IMR-90 (cell line): ENCODE measurements at regions not wholly inside any gene's neighbourhood (a gene's known extent, or its start where the extent isn't known, plus 50 kb on each side); places are given as distances from the start of the nearest gene placed in this dataset.

Source experiments
- ATAC-seq: fragments of 200-7000 bp; cut with Tn5 transposase; 2 replicates; pipeline ENCODE4 v1.9.1; 2020; ENCODE audit warnings: low read depth, mild to moderate bottlenecking, moderate library complexity
- BruUV-seq: library from RNA; stranded (reverse); fragments of 400-500 nt; replicated peaks from 2 replicates; lab custom pipeline; 2021; lab: Mats Ljungman, UMichigan
- CTCF ChIA-PET: fragments of 300-600 bp; formaldehyde crosslinking; extraction: SDS; loops from one replicate; lab custom pipeline; 2021; ENCODE audit warnings: antibody characterized with exemption; lab: Yijun Ruan, JAX
- POLR2A ChIA-PET: fragments of 300-600 bp; sonication (Branson Sonifier 250); formaldehyde crosslinking; loops from one replicate; lab custom pipeline; 2022; ENCODE audit warnings: antibody characterized with exemption; ENCODE audit not compliant: unreplicated experiment; lab: Charles Lee
- DNase-seq: peaks from one replicate; pipeline ENCODE4 v3.0.0; 2013
- H2AFZ ChIP-seq: replicated peaks from 2 replicates; pipeline ENCODE3; 2013; ENCODE audit warnings: low read length, mild to moderate bottlenecking; ENCODE audit not compliant: poor library complexity
- H2AK5ac ChIP-seq: 2 replicates; pipeline ENCODE4 v1.6.1; 2013; ENCODE audit warnings: low read depth, low read length, inconsistent platforms
- H2AK9ac ChIP-seq: replicated peaks from 2 replicates; pipeline ENCODE3; 2013; ENCODE audit warnings: mild to moderate bottlenecking, low read depth, low read length, moderate library complexity; ENCODE audit not compliant: poor library complexity
- H2BK120ac ChIP-seq: 2 replicates; pipeline ENCODE4 v1.6.1; 2013; ENCODE audit warnings: low read depth, low read length, inconsistent platforms
- H2BK15ac ChIP-seq: 3 replicates; pipeline ENCODE4 v1.6.1; 2013; ENCODE audit warnings: low read depth, low read length, inconsistent platforms
- H2BK20ac ChIP-seq: 2 replicates; pipeline ENCODE4 v1.6.1; 2013; ENCODE audit warnings: low read depth, mild to moderate bottlenecking, inconsistent platforms, low read length, moderate library complexity
- H2BK5ac ChIP-seq: 2 replicates; pipeline ENCODE4 v1.6.1; 2013; ENCODE audit warnings: mild to moderate bottlenecking, low read depth, low read length, inconsistent platforms; ENCODE audit not compliant: poor library complexity, severe bottlenecking
- H3K14ac ChIP-seq: replicated peaks from 2 replicates; pipeline ENCODE4 v1.6.1; 2013; ENCODE audit warnings: low read depth, low read length, inconsistent platforms
- H3K18ac ChIP-seq: 2 replicates; pipeline ENCODE4 v1.6.1; 2013; ENCODE audit warnings: low read depth, low read length, control low read depth
- H3K23ac ChIP-seq: 2 replicates; pipeline ENCODE4 v1.6.1; 2013; ENCODE audit warnings: low read depth, low read length, inconsistent platforms
- H3K27ac ChIP-seq: 2 replicates; pipeline ENCODE4 v1.5.1; 2013; ENCODE audit warnings: mild to moderate bottlenecking, control low read depth, low read length; ENCODE audit not compliant: insufficient read depth
- H3K27me3 ChIP-seq: 2 replicates; pipeline ENCODE4 v1.6.1; 2013; ENCODE audit warnings: low read length; ENCODE audit not compliant: control insufficient read depth, insufficient read depth
- H3K36me3 ChIP-seq: 2 replicates; pipeline ENCODE4 v1.6.1; 2013; ENCODE audit warnings: low read length, mixed read lengths; ENCODE audit not compliant: control insufficient read depth, insufficient read depth
- H3K4ac ChIP-seq: 2 replicates; pipeline ENCODE4 v1.6.1; 2013; ENCODE audit warnings: low read depth, low read length, inconsistent platforms
- H3K4me1 ChIP-seq: 2 replicates; pipeline ENCODE4 v1.6.1; 2013; ENCODE audit warnings: low read length, mixed read lengths; ENCODE audit not compliant: control insufficient read depth, insufficient read depth
- H3K4me2 ChIP-seq: 2 replicates; pipeline ENCODE4 v1.6.1; 2013; ENCODE audit warnings: low read depth, mild to moderate bottlenecking, control low read depth, low read length, moderate library complexity
- H3K4me3 ChIP-seq: 2 replicates; pipeline ENCODE4 v1.5.1; 2013; ENCODE audit warnings: low read depth, mild to moderate bottlenecking, control low read depth, low read length, moderate library complexity; ENCODE audit not compliant: insufficient read depth
- H3K56ac ChIP-seq: 2 replicates; pipeline ENCODE4 v1.6.1; 2013; ENCODE audit warnings: low read length, inconsistent platforms; ENCODE audit not compliant: insufficient read depth; ENCODE audit errors: extremely low read depth
- H3K79me1 ChIP-seq, 2 experiments: 2 replicates each; pipeline ENCODE4 v1.6.1; 2013; ENCODE audit warnings: low read length in 2 of 2, inconsistent platforms in 1 of 2, low read depth in 1 of 2
- H3K9ac ChIP-seq: 2 replicates; pipeline ENCODE4 v1.6.1; 2013; ENCODE audit warnings: low read depth, low read length, control low read depth
- H3K9me1 ChIP-seq: 2 replicates; pipeline ENCODE4 v1.6.1; 2013; ENCODE audit warnings: low read length, inconsistent platforms; ENCODE audit not compliant: insufficient read depth
- H3K9me3 ChIP-seq: 2 replicates; pipeline ENCODE4 v1.6.1; 2013; ENCODE audit warnings: low read length; ENCODE audit not compliant: control insufficient read depth, insufficient read depth
- H4K20me1 ChIP-seq: 2 replicates; pipeline ENCODE4 v1.6.1; 2013; ENCODE audit warnings: low read length, inconsistent platforms; ENCODE audit not compliant: insufficient read depth
- H4K5ac ChIP-seq: 2 replicates; pipeline ENCODE4 v1.6.1; 2013; ENCODE audit warnings: mild to moderate bottlenecking, low read depth, low read length, control low read depth
- H4K8ac ChIP-seq, 2 experiments: 2 replicates each; pipeline ENCODE4 v1.6.1; 2013; ENCODE audit warnings: low read depth in 2 of 2, low read length in 2 of 2, control low read depth in 1 of 2, inconsistent platforms in 1 of 2
- H4K91ac ChIP-seq: 2 replicates; pipeline ENCODE4 v1.6.1; 2013; ENCODE audit warnings: low read depth, low read length, inconsistent platforms; ENCODE audit not compliant: insufficient read depth
- CEBPB ChIP-seq: IDR thresholded peaks from 2 replicates; pipeline ENCODE4 v1.6.1; 2012; ENCODE audit warnings: low read depth, low read length, improper control_type of control experiment
- CTCF ChIP-seq: conservative IDR thresholded peaks from 2 replicates; pipeline ENCODE4 v1.5.1; 2012; ENCODE audit warnings: mild to moderate bottlenecking, low read depth, low read length, improper control_type of control experiment
- ELK1 ChIP-seq: fragments of 150-350 bp; IDR thresholded peaks from 2 replicates; pipeline ENCODE4 v1.6.1; 2016; ENCODE audit warnings: low read depth, mild to moderate bottlenecking, low read length, moderate library complexity, borderline replicate concordance
- MAFK ChIP-seq: IDR thresholded peaks from 2 replicates; pipeline ENCODE4 v1.6.1; 2012; ENCODE audit warnings: low read depth, low read length, improper control_type of control experiment
- MXI1 ChIP-seq: IDR thresholded peaks from 2 replicates; pipeline ENCODE4 v1.6.1; 2012; ENCODE audit warnings: low read depth, mild to moderate bottlenecking, low read length, moderate library complexity, borderline replicate concordance
- NFE2L2 ChIP-seq: fragments of 150-350 bp; IDR thresholded peaks from 2 replicates; pipeline ENCODE4 v1.6.1; 2016; ENCODE audit warnings: low read depth, mild to moderate bottlenecking, low read length
- WGBS, 2 experiments: methylation state at CpG; one replicate each; pipeline versions ENCODE4 v1.1.5 to v1.1.7; 2013; ENCODE audit warnings: missing lambda C conversion rate in 2 of 2; ENCODE audit not compliant: insufficient read length in 1 of 2; ENCODE audit errors: extremely low coverage in 2 of 2; 5-methylcytosine and 5-hydroxymethylcytosine counted together
- dilution Hi-C: fragments of 300-500 bp; cut with HindIII; formaldehyde crosslinking; loops from one replicate; pipeline ENCODE4 v1.14.3; 2018; ENCODE audit warnings: low sequenced_read_pairs; ENCODE audit not compliant: unreplicated experiment
- in situ Hi-C: fragments of 300-500 bp; cut with MboI; formaldehyde crosslinking; loops from 3 replicates; pipeline ENCODE4 v1.14.3; 2019; ENCODE audit warnings: low sequenced_read_pairs, inconsistent platforms, mixed read lengths
- intact Hi-C: fragments of 100-400 bp; cut with micrococcal nuclease; formaldehyde crosslinking; loops from 2 replicates; pipeline ENCODE4 v1.10.0; 2022

- BruUV-seq: no TSS peak
- no peaks in the 10 kb centered on the region for H4K20me1 ChIP-seq
- H3K27ac ChIP-seq: no peak overlapping the region
- H3K79me1 ChIP-seq: no peaks in the 10 kb centered on the region
- no peaks in the 10 kb centered on the region for H3K9me3 ChIP-seq
- dilution Hi-C loops (no loop called here), in situ Hi-C loops (loop anchor here (25.0 kb wide), 1 partner anchor 787 kb away; no protein-coding TSS in a partner anchor), intact Hi-C loops (no loop called here)
- no peaks in the 10 kb centered on the region for H3K4me1 ChIP-seq
- H3K9me1 ChIP-seq: no peaks in the 10 kb centered on the region
- H3K18ac ChIP-seq: no peak overlapping the region
- H2BK5ac ChIP-seq: no peak overlapping the region
- no peak overlapping the region for H3K4me2 ChIP-seq
- no peak overlapping the region for H2AK9ac ChIP-seq
- TF ChIP-seq ELK1 (no peak), MXI1 (no peak), NFE2L2 (no peak), MAFK (no peak), CTCF (no peak), CEBPB (no peak)
- no peak overlapping the region for H3K4ac ChIP-seq
- no peak overlapping the region for H3K14ac ChIP-seq
- no peak overlapping the region for H2AFZ ChIP-seq
- H2BK15ac ChIP-seq: no peak overlapping the region
- no peak overlapping the region for H3K23ac ChIP-seq
- no CpG with 5 or more reads among the region's 3 CpGs for WGBS, 2 experiments
- no peak for ATAC-seq
- H3K36me3 ChIP-seq: no peaks in the 10 kb centered on the region
- DNase-seq: no peak
- no peak overlapping the region for H3K4me3 ChIP-seq
- no peak overlapping the region for H2BK120ac ChIP-seq
- H3K27me3 ChIP-seq: no peaks in the 10 kb centered on the region
- ChIA-PET POLR2A (interaction anchor here (0.6 kb wide), 1 partner anchor 416 kb away, joined by 3 read pairs; no protein-coding TSS in a partner anchor), CTCF (no interaction called here)
- no peak overlapping the region for H4K8ac ChIP-seq
- H2AK5ac ChIP-seq: no peak overlapping the region
- no peak overlapping the region for H4K5ac ChIP-seq
- no peak overlapping the region for H4K91ac ChIP-seq
- no peak overlapping the region for H2BK20ac ChIP-seq
- H3K56ac ChIP-seq: no peak overlapping the region
- H3K9ac ChIP-seq: no peak overlapping the region
Measured at GRCh38 chr16:55925242-55925641, 50.1 kb upstream of the CES5A start.
